IMR-90 (cell line): ENCODE measurements at regions not wholly inside any gene's neighbourhood (a gene's known extent, or its start where the extent isn't known, plus 50 kb on each side); places are given as distances from the start of the nearest gene placed in this dataset.

Experiments used
- ATAC-seq: fragments of 200-7000 bp; cut with Tn5 transposase; 2 replicates; pipeline ENCODE4 v1.9.1; 2020; ENCODE audit warnings: low read depth, mild to moderate bottlenecking, moderate library complexity
- BruUV-seq: library from RNA; stranded (reverse); fragments of 400-500 nt; replicated peaks from 2 replicates; lab custom pipeline; 2021; lab: Mats Ljungman, UMichigan
- CTCF ChIA-PET: fragments of 300-600 bp; formaldehyde crosslinking; extraction: SDS; loops from one replicate; lab custom pipeline; 2021; ENCODE audit warnings: antibody characterized with exemption; lab: Yijun Ruan, JAX
- POLR2A ChIA-PET: fragments of 300-600 bp; sonication (Branson Sonifier 250); formaldehyde crosslinking; loops from one replicate; lab custom pipeline; 2022; ENCODE audit warnings: antibody characterized with exemption; ENCODE audit not compliant: unreplicated experiment; lab: Charles Lee
- DNase-seq: peaks from one replicate; pipeline ENCODE4 v3.0.0; 2013
- H2AFZ ChIP-seq: replicated peaks from 2 replicates; pipeline ENCODE3; 2013; ENCODE audit warnings: low read length, mild to moderate bottlenecking; ENCODE audit not compliant: poor library complexity
- H2AK5ac ChIP-seq: 2 replicates; pipeline ENCODE4 v1.6.1; 2013; ENCODE audit warnings: low read depth, low read length, inconsistent platforms
- H2AK9ac ChIP-seq: replicated peaks from 2 replicates; pipeline ENCODE3; 2013; ENCODE audit warnings: mild to moderate bottlenecking, low read depth, low read length, moderate library complexity; ENCODE audit not compliant: poor library complexity
- H2BK120ac ChIP-seq: 2 replicates; pipeline ENCODE4 v1.6.1; 2013; ENCODE audit warnings: low read depth, low read length, inconsistent platforms
- H2BK15ac ChIP-seq: 3 replicates; pipeline ENCODE4 v1.6.1; 2013; ENCODE audit warnings: low read depth, low read length, inconsistent platforms
- H2BK20ac ChIP-seq: 2 replicates; pipeline ENCODE4 v1.6.1; 2013; ENCODE audit warnings: low read depth, mild to moderate bottlenecking, inconsistent platforms, low read length, moderate library complexity
- H2BK5ac ChIP-seq: 2 replicates; pipeline ENCODE4 v1.6.1; 2013; ENCODE audit warnings: mild to moderate bottlenecking, low read depth, low read length, inconsistent platforms; ENCODE audit not compliant: poor library complexity, severe bottlenecking
- H3K14ac ChIP-seq: replicated peaks from 2 replicates; pipeline ENCODE4 v1.6.1; 2013; ENCODE audit warnings: low read depth, low read length, inconsistent platforms
- H3K18ac ChIP-seq: 2 replicates; pipeline ENCODE4 v1.6.1; 2013; ENCODE audit warnings: low read depth, low read length, control low read depth
- H3K23ac ChIP-seq: 2 replicates; pipeline ENCODE4 v1.6.1; 2013; ENCODE audit warnings: low read depth, low read length, inconsistent platforms
- H3K27ac ChIP-seq: 2 replicates; pipeline ENCODE4 v1.5.1; 2013; ENCODE audit warnings: mild to moderate bottlenecking, control low read depth, low read length; ENCODE audit not compliant: insufficient read depth
- H3K27me3 ChIP-seq: 2 replicates; pipeline ENCODE4 v1.6.1; 2013; ENCODE audit warnings: low read length; ENCODE audit not compliant: control insufficient read depth, insufficient read depth
- H3K36me3 ChIP-seq: 2 replicates; pipeline ENCODE4 v1.6.1; 2013; ENCODE audit warnings: low read length, mixed read lengths; ENCODE audit not compliant: control insufficient read depth, insufficient read depth
- H3K4ac ChIP-seq: 2 replicates; pipeline ENCODE4 v1.6.1; 2013; ENCODE audit warnings: low read depth, low read length, inconsistent platforms
- H3K4me1 ChIP-seq: 2 replicates; pipeline ENCODE4 v1.6.1; 2013; ENCODE audit warnings: low read length, mixed read lengths; ENCODE audit not compliant: control insufficient read depth, insufficient read depth
- H3K4me2 ChIP-seq: 2 replicates; pipeline ENCODE4 v1.6.1; 2013; ENCODE audit warnings: low read depth, mild to moderate bottlenecking, control low read depth, low read length, moderate library complexity
- H3K4me3 ChIP-seq: 2 replicates; pipeline ENCODE4 v1.5.1; 2013; ENCODE audit warnings: low read depth, mild to moderate bottlenecking, control low read depth, low read length, moderate library complexity; ENCODE audit not compliant: insufficient read depth
- H3K56ac ChIP-seq: 2 replicates; pipeline ENCODE4 v1.6.1; 2013; ENCODE audit warnings: low read length, inconsistent platforms; ENCODE audit not compliant: insufficient read depth; ENCODE audit errors: extremely low read depth
- H3K79me1 ChIP-seq, 2 experiments: 2 replicates each; pipeline ENCODE4 v1.6.1; 2013; ENCODE audit warnings: low read length in 2 of 2, inconsistent platforms in 1 of 2, low read depth in 1 of 2
- H3K9ac ChIP-seq: 2 replicates; pipeline ENCODE4 v1.6.1; 2013; ENCODE audit warnings: low read depth, low read length, control low read depth
- H3K9me1 ChIP-seq: 2 replicates; pipeline ENCODE4 v1.6.1; 2013; ENCODE audit warnings: low read length, inconsistent platforms; ENCODE audit not compliant: insufficient read depth
- H3K9me3 ChIP-seq: 2 replicates; pipeline ENCODE4 v1.6.1; 2013; ENCODE audit warnings: low read length; ENCODE audit not compliant: control insufficient read depth, insufficient read depth
- H4K20me1 ChIP-seq: 2 replicates; pipeline ENCODE4 v1.6.1; 2013; ENCODE audit warnings: low read length, inconsistent platforms; ENCODE audit not compliant: insufficient read depth
- H4K5ac ChIP-seq: 2 replicates; pipeline ENCODE4 v1.6.1; 2013; ENCODE audit warnings: mild to moderate bottlenecking, low read depth, low read length, control low read depth
- H4K8ac ChIP-seq, 2 experiments: 2 replicates each; pipeline ENCODE4 v1.6.1; 2013; ENCODE audit warnings: low read depth in 2 of 2, low read length in 2 of 2, control low read depth in 1 of 2, inconsistent platforms in 1 of 2
- H4K91ac ChIP-seq: 2 replicates; pipeline ENCODE4 v1.6.1; 2013; ENCODE audit warnings: low read depth, low read length, inconsistent platforms; ENCODE audit not compliant: insufficient read depth
- BHLHE40 ChIP-seq: fragments of 150-350 bp; IDR thresholded peaks from 2 replicates; pipeline ENCODE4 v1.6.1; 2016; ENCODE audit warnings: mild to moderate bottlenecking, low read depth, low read length
- FOS ChIP-seq: fragments of 150-350 bp; IDR thresholded peaks from 2 replicates; pipeline ENCODE4 v1.6.1; 2016; ENCODE audit warnings: low read depth, low read length
- WGBS, 2 experiments: methylation state at CpG; one replicate each; pipeline versions ENCODE4 v1.1.5 to v1.1.7; 2013; ENCODE audit warnings: missing lambda C conversion rate in 2 of 2; ENCODE audit not compliant: insufficient read length in 1 of 2; ENCODE audit errors: extremely low coverage in 2 of 2; 5-methylcytosine and 5-hydroxymethylcytosine counted together
- dilution Hi-C: fragments of 300-500 bp; cut with HindIII; formaldehyde crosslinking; loops from one replicate; pipeline ENCODE4 v1.14.3; 2018; ENCODE audit warnings: low sequenced_read_pairs; ENCODE audit not compliant: unreplicated experiment
- in situ Hi-C: fragments of 300-500 bp; cut with MboI; formaldehyde crosslinking; loops from 3 replicates; pipeline ENCODE4 v1.14.3; 2019; ENCODE audit warnings: low sequenced_read_pairs, inconsistent platforms, mixed read lengths
- intact Hi-C: fragments of 100-400 bp; cut with micrococcal nuclease; formaldehyde crosslinking; loops from 2 replicates; pipeline ENCODE4 v1.10.0; 2022

- no peaks in the 10 kb centered on the region for H3K27me3 ChIP-seq
- no peaks in the 10 kb centered on the region for H4K20me1 ChIP-seq
- H3K4me1 ChIP-seq: no peaks in the 10 kb centered on the region
- H4K8ac ChIP-seq: no peak overlapping the region
- WGBS, 2 experiments: 15% methylated on average over 3 of the region's 18 CpGs; no CpG with 5 or more reads in 1 of the 2 experiments
- H2AFZ ChIP-seq: no peak overlapping the region
- DNase-seq: no peak
- no peaks in the 10 kb centered on the region for H3K36me3 ChIP-seq
- H3K9me3 ChIP-seq: no peaks in the 10 kb centered on the region
- H3K4ac ChIP-seq: no peak overlapping the region
- no peak overlapping the region for H2BK5ac ChIP-seq
- no peak overlapping the region for H4K91ac ChIP-seq
- H3K79me1 ChIP-seq: no peaks in the 10 kb centered on the region
- no peak overlapping the region for H3K18ac ChIP-seq
- no peak overlapping the region for H2AK9ac ChIP-seq
- dilution Hi-C loops (no loop called here), intact Hi-C loops (no loop called here), in situ Hi-C loops (no loop called here)
- TF ChIP-seq BHLHE40 (no peak), FOS (no peak)
- no peak overlapping the region for H4K5ac ChIP-seq
- no peak overlapping the region for H2BK20ac ChIP-seq
- CTCF ChIA-PET: no interaction called here
- no peak overlapping the region for H2BK15ac ChIP-seq
- no peak for ATAC-seq
- no peak overlapping the region for H2AK5ac ChIP-seq
- H3K23ac ChIP-seq: no peak overlapping the region
- no peak overlapping the region for H3K4me3 ChIP-seq
- H2BK120ac ChIP-seq: no peak overlapping the region
- POLR2A ChIA-PET: no interaction called here
- H3K27ac ChIP-seq: no peak overlapping the region
- H3K56ac ChIP-seq: no peak overlapping the region
- H3K9me1 ChIP-seq: no peaks in the 10 kb centered on the region
- no peak overlapping the region for H3K9ac ChIP-seq
- H3K4me2 ChIP-seq: no peak overlapping the region
- no peak overlapping the region for H3K14ac ChIP-seq
- BruUV-seq: no TSS peak
These were observed 525.2 kb upstream of the GOT2 start for GRCh38 chr16:59259074-59259949.
